A549 (cell line): ENCODE measurements at regions not wholly inside any gene's neighbourhood (a gene's known extent, or its start where the extent isn't known, plus 50 kb on each side); places are given as distances from the start of the nearest gene placed in this dataset.
A peak's percentile ranks its signal among the peaks of the same experiment; 100 is the strongest.

Experiments
- CTCF ChIP-seq: fragments of >200 bp; sonication (Bioruptor Twin); formaldehyde crosslinking; IDR thresholded peaks from 3 replicates; pipeline ENCODE4 v1.5.1; 2016
- EHMT2 ChIP-seq: fragments of 200-600 bp; sonication (generic); IDR thresholded peaks from 2 replicates; pipeline ENCODE4 v1.6.1; 2016; ENCODE audit warnings: antibody characterized with exemption, low read depth, mild to moderate bottlenecking, moderate library complexity
- EP300 ChIP-seq, 2 experiments: fragments of >200 bp; sonication (Bioruptor Twin); formaldehyde crosslinking; IDR thresholded peaks; 2 replicates in 1 of 2; 3 replicates in 1 of 2; pipeline ENCODE4 v1.6.1; 2016 to 2017
- JUN ChIP-seq, 2 experiments: fragments of >200 bp; sonication (Bioruptor Twin); formaldehyde crosslinking; IDR thresholded peaks; 2 replicates in 1 of 2; 3 replicates in 1 of 2; pipeline ENCODE4 v1.6.1; 2016 to 2017
- JUNB ChIP-seq: fragments of >200 bp; sonication (Bioruptor Twin); formaldehyde crosslinking; IDR thresholded peaks from 2 replicates; pipeline ENCODE4 v1.6.1; 2016
- NFE2L2 ChIP-seq: fragments of 150-350 bp; conservative IDR thresholded peaks from 2 replicates; pipeline ENCODE4 v1.6.1; 2014; ENCODE audit warnings: low read length
- NR3C1 ChIP-seq: fragments of >200 bp; sonication (Bioruptor Twin); formaldehyde crosslinking; IDR thresholded peaks from 3 replicates; pipeline ENCODE4 v1.6.1; 2017
- PBX3 ChIP-seq: IDR thresholded peaks from 2 replicates; pipeline ENCODE4 v1.6.1; 2012
- PHF8 ChIP-seq: fragments of 200-600 bp; sonication (generic); IDR thresholded peaks from 2 replicates; pipeline ENCODE4 v1.6.1; 2016; ENCODE audit warnings: low read depth, mild to moderate bottlenecking, antibody characterized with exemption, moderate library complexity, borderline replicate concordance
- POLR2A ChIP-seq: IDR thresholded peaks from 2 replicates; pipeline ENCODE4 v1.6.1; 2012; ENCODE audit warnings: mild to moderate bottlenecking, low read length
- RAD21 ChIP-seq, 2 experiments: fragments of >200 bp in 1 of 2; sonication (Bioruptor Twin) in 1 of 2; formaldehyde crosslinking in 1 of 2; IDR thresholded peaks in 1 of 2; conservative IDR thresholded peaks in 1 of 2; 2 replicates in 1 of 2; 3 replicates in 1 of 2; pipeline ENCODE4 v1.6.1; 2012 to 2018; ENCODE audit warnings: inconsistent platforms in 1 of 2
- USF2 ChIP-seq: fragments of 450-650 bp; IDR thresholded peaks from 2 replicates; pipeline ENCODE4 v1.6.1; 2014; ENCODE audit warnings: antibody characterized with exemption
- TF ChIP-seq, protein P1 (sequence below): fragments of >200 bp; sonication (Bioruptor Twin); formaldehyde crosslinking; IDR thresholded peaks from 3 replicates; pipeline ENCODE4 v1.6.1; 2016
- TF ChIP-seq, protein P2 (sequence below): fragments of 200-600 bp; sonication (generic); IDR thresholded peaks from 2 replicates; pipeline ENCODE4 v1.6.1; 2016; ENCODE audit warnings: antibody characterized with exemption, mild to moderate bottlenecking, moderate library complexity

DNA sequence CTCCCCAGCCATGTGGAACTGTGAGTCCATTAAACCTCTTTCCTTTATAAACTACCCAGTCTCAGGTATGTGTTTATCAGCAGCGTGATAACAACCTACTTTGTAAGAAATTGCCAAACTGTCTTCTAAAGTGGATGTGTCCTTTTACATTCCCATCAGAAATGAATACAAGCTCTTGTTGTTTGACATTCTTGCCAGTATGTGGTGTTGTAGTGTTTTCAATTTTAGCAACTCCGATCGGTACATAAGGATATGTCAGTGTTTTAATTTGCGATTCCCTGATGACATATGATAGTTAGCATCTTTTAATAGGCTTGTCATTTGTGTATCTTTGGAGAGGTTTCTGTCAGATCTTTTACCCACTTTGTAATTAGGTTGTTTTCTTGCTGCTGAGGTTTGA, 1156.3 kb upstream of the CRIM1 start:
- TF ChIP-seq CTCF (no peak), NR3C1 (no peak), EP300 (IDR thresholded peaks at IDR 0.05) (no peak), POLR2A (no peak), EHMT2 (no peak), JUNB (no peak), PHF8 (no peak), JUN (IDR thresholded peaks at IDR 0.05) (no peak), PBX3 (no peak), RAD21 (conservative IDR thresholded peaks at IDR 0.05 in 1 of 2, IDR thresholded peaks at IDR 0.05 in 1 of 2) (0 out of 5 replicates have a peak, but pooled peaks of 1 of the 2 experiments have one; percentile 1), NFE2L2 (no peak), USF2 (no peak)
- TF ChIP-seq, protein P1, sequence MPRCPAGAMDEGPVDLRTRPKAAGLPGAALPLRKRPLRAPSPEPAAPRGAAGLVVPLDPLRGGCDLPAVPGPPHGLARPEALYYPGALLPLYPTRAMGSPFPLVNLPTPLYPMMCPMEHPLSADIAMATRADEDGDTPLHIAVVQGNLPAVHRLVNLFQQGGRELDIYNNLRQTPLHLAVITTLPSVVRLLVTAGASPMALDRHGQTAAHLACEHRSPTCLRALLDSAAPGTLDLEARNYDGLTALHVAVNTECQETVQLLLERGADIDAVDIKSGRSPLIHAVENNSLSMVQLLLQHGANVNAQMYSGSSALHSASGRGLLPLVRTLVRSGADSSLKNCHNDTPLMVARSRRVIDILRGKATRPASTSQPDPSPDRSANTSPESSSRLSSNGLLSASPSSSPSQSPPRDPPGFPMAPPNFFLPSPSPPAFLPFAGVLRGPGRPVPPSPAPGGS: no peak
- TF ChIP-seq, protein P2, sequence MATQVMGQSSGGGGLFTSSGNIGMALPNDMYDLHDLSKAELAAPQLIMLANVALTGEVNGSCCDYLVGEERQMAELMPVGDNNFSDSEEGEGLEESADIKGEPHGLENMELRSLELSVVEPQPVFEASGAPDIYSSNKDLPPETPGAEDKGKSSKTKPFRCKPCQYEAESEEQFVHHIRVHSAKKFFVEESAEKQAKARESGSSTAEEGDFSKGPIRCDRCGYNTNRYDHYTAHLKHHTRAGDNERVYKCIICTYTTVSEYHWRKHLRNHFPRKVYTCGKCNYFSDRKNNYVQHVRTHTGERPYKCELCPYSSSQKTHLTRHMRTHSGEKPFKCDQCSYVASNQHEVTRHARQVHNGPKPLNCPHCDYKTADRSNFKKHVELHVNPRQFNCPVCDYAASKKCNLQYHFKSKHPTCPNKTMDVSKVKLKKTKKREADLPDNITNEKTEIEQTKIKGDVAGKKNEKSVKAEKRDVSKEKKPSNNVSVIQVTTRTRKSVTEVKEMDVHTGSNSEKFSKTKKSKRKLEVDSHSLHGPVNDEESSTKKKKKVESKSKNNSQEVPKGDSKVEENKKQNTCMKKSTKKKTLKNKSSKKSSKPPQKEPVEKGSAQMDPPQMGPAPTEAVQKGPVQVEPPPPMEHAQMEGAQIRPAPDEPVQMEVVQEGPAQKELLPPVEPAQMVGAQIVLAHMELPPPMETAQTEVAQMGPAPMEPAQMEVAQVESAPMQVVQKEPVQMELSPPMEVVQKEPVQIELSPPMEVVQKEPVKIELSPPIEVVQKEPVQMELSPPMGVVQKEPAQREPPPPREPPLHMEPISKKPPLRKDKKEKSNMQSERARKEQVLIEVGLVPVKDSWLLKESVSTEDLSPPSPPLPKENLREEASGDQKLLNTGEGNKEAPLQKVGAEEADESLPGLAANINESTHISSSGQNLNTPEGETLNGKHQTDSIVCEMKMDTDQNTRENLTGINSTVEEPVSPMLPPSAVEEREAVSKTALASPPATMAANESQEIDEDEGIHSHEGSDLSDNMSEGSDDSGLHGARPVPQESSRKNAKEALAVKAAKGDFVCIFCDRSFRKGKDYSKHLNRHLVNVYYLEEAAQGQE: no peak
